NCI-H2171 treated with DMSO at 0.1 percent for 48 hours (cell line): ENCODE measurements at regions not wholly inside any gene's neighbourhood (a gene's known extent, or its start where the extent isn't known, plus 50 kb on each side); places are given as distances from the start of the nearest gene placed in this dataset.

Experiments used
- DNase-seq: peaks from one replicate; lab custom pipeline; 2025; lab: John Stamatoyannopoulos, UW

- no peak for DNase-seq
These were observed 81.9 kb upstream of the PGR start for GRCh38 chr11:101211407-101211975.

GRCh38 chr11:101202614-101203013 is 73.0 kb upstream of the PGR start:
- DNase-seq = no peak

- no peak for DNase-seq
These were observed 69.8 kb upstream of the PGR start for GRCh38 chr11:101199416-101199815.

- no peak for DNase-seq
These were observed 65.7 kb upstream of the PGR start for GRCh38 chr11:101195294-101195693.

- no peak for DNase-seq
These were observed 59.2 kb upstream of the PGR start for GRCh38 chr11:101188801-101189200.

- no peak for DNase-seq
These were observed 58.6 kb upstream of the PGR start for GRCh38 chr11:101188173-101188572.

GRCh38 chr11:101187748-101188147 is 58.1 kb upstream of the PGR start:
- DNase-seq = no peak

- no peak for DNase-seq
These were observed 56.4 kb upstream of the PGR start for GRCh38 chr11:101185985-101186384.

- DNase-seq = no peak
These were observed 52.9 kb upstream of the PGR start for GRCh38 chr11:101182467-101182866.

GRCh38 chr11:101180481-101180880 is 50.9 kb upstream of the PGR start:
- DNase-seq = no peak
